GM12874 (cell line): ENCODE measurements at regions not wholly inside any gene's neighbourhood (a gene's known extent, or its start where the extent isn't known, plus 50 kb on each side); places are given as distances from the start of the nearest gene placed in this dataset.

ENCODE experiments used
- CTCF ChIP-seq: IDR thresholded peaks from 2 replicates; pipeline ENCODE4 v1.5.1; 2011; ENCODE audit warnings: low read depth, mild to moderate bottlenecking, control low read depth, low read length, moderate library complexity; ENCODE audit not compliant: insufficient read depth

- no peak for TF ChIP-seq CTCF
Observed at GRCh38 chr10:126758867-126759266, 88.4 kb upstream of the C10orf90 start.

- TF ChIP-seq CTCF = no peak
Observed at GRCh38 chr10:126759531-126759930, 89.0 kb upstream of the C10orf90 start.

- TF ChIP-seq CTCF = no peak
Observed at GRCh38 chr10:126770809-126771208, 100.3 kb upstream of the C10orf90 start.

GRCh38 chr10:126776168-126776567 lies 105.7 kb upstream of the C10orf90 start:
- no peak for TF ChIP-seq CTCF

- no peak for TF ChIP-seq CTCF
Observed at GRCh38 chr10:126777714-126778113, 107.2 kb upstream of the C10orf90 start.

GRCh38 chr10:126781450-126782216 lies 111.1 kb upstream of the C10orf90 start:
- no peak for TF ChIP-seq CTCF

GRCh38 chr10:126783806-126784557 lies 113.5 kb upstream of the C10orf90 start:
- TF ChIP-seq CTCF = no peak
